IPS-15b (cell line): ENCODE measurements at regions not wholly inside any gene's neighbourhood (a gene's known extent, or its start where the extent isn't known, plus 50 kb on each side); places are given as distances from the start of the nearest gene placed in this dataset.
"Not testable (repeated sequence)": the region's sequence is repeated elsewhere in the genome, so short reads cannot be mapped to it uniquely, and the experiment has no call there.

Source experiments
- H3K27me3 ChIP-seq: one replicate; pipeline ENCODE4 v1.6.1; 2013; ENCODE audit warnings: low read length; ENCODE audit not compliant: control insufficient read depth, insufficient read depth
- H3K36me3 ChIP-seq: one replicate; pipeline ENCODE4 v1.6.1; 2013; ENCODE audit warnings: low read length; ENCODE audit not compliant: control insufficient read depth, insufficient read depth
- H3K4me1 ChIP-seq: one replicate; pipeline ENCODE4 v1.6.1; 2013; ENCODE audit warnings: mild to moderate bottlenecking, low read length; ENCODE audit not compliant: control insufficient read depth, insufficient read depth
- H3K4me3 ChIP-seq: one replicate; pipeline ENCODE4 v1.5.1; 2013; ENCODE audit warnings: low read depth, low read length
- H3K9ac ChIP-seq: one replicate; pipeline ENCODE4 v1.6.1; 2013; ENCODE audit warnings: low read depth, mild to moderate bottlenecking, low read length
- H3K9me3 ChIP-seq: one replicate; pipeline ENCODE4 v1.6.1; 2013; ENCODE audit warnings: mild to moderate bottlenecking, low read length; ENCODE audit not compliant: control insufficient read depth, insufficient read depth

GRCh38 chr14:49092345-49092744, 493.8 kb downstream of the RPS29 start:
- Histone ChIP-seq H3K4me1 (no peaks in the 10 kb centered on the region), H3K36me3 (no peaks in the 10 kb centered on the region), H3K9ac (no peak overlapping the region), H3K9me3 (no peaks in the 10 kb centered on the region), H3K27me3 (no peaks in the 10 kb centered on the region), H3K4me3 (no peak overlapping the region)

DNA sequence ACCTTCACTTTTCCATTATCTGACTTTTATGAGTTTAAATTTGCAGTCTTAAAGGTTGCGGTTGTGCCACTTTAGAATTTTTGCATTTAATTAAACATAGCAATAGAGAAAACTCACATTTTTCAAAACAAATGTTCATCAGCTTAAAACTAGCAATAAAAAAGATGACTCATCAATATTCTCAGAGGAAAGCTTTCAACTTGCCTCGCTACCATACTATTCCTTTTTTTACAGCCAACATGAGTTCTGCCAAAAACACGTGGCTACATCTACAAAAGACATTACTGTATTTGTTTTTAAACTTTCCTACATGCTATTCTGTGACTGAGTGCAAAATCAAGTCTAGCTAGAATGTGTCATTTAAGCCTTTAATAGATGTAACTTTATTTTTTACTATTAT, 497.1 kb downstream of the RPS29 start:
- Histone ChIP-seq H3K36me3 (no peaks in the 10 kb centered on the region), H3K4me1 (no peaks in the 10 kb centered on the region), H3K27me3 (no peaks in the 10 kb centered on the region), H3K9ac (no peak overlapping the region), H3K4me3 (no peak overlapping the region), H3K9me3 (no peaks in the 10 kb centered on the region)

- not testable (repeated sequence) for H3K9me3 ChIP-seq, H3K27me3 ChIP-seq, H3K4me3 ChIP-seq, H3K4me1 ChIP-seq, H3K9ac ChIP-seq, H3K36me3 ChIP-seq
Measured at GRCh38 chr14:49073292-49073691, 512.9 kb downstream of the RPS29 start.

- Histone ChIP-seq H3K4me1 (no peaks in the 10 kb centered on the region), H3K4me3 (no peak overlapping the region), H3K9ac (no peak overlapping the region), H3K27me3 (no peaks in the 10 kb centered on the region), H3K9me3 (no peaks in the 10 kb centered on the region), H3K36me3 (no peaks in the 10 kb centered on the region)
Measured at GRCh38 chr14:49058511-49058910, 527.7 kb downstream of the RPS29 start.

DNA sequence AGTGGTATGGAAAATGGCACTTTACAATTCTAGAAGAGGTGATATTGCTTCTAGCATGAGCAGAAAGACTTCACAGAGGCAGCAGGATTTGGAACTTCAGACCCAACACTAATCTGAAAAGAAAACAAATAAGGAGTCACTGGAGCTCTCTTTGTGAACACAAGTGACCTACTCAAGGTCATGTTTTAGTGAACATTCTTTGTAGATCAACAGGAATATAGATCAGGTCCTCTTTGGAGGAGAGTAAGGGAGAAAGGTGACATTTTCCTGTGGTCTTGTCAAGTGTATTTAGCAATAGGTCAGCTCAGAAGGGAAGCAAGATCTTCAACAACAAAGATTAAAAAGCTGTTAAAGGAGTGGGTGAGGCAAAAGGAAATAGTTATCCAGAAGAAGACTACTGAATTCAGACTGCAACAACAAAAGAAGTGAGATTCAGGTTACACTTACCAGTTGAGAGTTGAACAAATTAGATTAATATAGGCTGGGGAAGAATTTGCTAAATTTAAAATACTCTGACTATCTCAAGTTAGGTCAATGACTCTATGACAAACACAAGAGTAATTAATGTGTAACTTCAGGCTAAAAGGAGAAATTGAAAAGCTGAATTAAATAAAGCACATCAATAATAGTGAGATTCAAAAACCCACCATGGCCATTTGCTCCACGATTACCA, 528.2 kb downstream of the RPS29 start:
- no peaks in the 10 kb centered on the region for H3K4me1 ChIP-seq
- H3K4me3 ChIP-seq = no peak overlapping the region
- no peaks in the 10 kb centered on the region for H3K27me3 ChIP-seq
- H3K36me3 ChIP-seq = no peaks in the 10 kb centered on the region
- no peak overlapping the region for H3K9ac ChIP-seq
- no peaks in the 10 kb centered on the region for H3K9me3 ChIP-seq

DNA sequence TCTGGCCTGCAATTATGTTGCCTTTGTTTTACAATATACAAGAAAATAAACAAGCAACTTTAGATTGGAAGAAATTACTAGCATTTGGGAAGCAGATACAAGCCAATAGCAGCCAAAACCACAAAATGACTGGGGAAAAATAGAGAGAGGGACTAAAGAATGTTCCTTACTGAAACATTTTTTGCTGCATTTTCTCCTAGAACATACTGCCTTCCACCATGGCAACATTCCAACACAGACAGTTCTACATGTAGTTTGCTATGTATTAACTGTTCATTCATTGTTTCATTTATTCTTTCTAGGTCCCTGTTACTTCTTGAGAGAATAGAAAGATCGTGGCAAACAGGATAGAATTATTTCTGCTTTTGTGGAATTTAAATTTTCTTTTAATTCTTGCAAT, 530.2 kb downstream of the RPS29 start:
- H3K4me1 ChIP-seq = no peaks in the 10 kb centered on the region
- no peak overlapping the region for H3K4me3 ChIP-seq
- H3K27me3 ChIP-seq = no peaks in the 10 kb centered on the region
- H3K9ac ChIP-seq = no peak overlapping the region
- H3K9me3 ChIP-seq = no peaks in the 10 kb centered on the region
- no peaks in the 10 kb centered on the region for H3K36me3 ChIP-seq

DNA sequence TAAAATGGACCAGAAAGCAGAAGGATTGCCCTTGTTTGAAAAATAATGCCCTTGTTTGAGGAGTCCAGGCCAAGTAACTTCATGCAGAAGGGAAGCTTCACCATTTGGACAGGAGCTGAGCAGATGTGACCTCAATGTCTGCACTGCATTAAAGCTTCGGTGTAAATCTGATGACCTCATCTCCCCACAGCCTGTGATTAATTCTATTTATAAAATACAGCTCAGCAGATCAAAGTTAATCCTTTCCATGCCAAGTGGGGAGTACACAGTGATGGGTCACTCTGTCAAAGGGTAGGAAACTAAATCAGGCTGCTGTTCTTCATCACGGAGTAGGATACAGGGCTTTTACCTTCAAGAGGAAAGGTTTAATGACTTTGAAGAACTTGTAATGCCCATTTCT, 533.7 kb downstream of the RPS29 start:
- H3K9ac ChIP-seq = no peak overlapping the region
- no peaks in the 10 kb centered on the region for H3K9me3 ChIP-seq
- H3K4me3 ChIP-seq = no peak overlapping the region
- H3K27me3 ChIP-seq = no peaks in the 10 kb centered on the region
- H3K36me3 ChIP-seq = no peaks in the 10 kb centered on the region
- H3K4me1 ChIP-seq = no peaks in the 10 kb centered on the region

GRCh38 chr14:49051328-49052060, 534.7 kb downstream of the RPS29 start:
- H3K4me1 ChIP-seq = no peaks in the 10 kb centered on the region

DNA sequence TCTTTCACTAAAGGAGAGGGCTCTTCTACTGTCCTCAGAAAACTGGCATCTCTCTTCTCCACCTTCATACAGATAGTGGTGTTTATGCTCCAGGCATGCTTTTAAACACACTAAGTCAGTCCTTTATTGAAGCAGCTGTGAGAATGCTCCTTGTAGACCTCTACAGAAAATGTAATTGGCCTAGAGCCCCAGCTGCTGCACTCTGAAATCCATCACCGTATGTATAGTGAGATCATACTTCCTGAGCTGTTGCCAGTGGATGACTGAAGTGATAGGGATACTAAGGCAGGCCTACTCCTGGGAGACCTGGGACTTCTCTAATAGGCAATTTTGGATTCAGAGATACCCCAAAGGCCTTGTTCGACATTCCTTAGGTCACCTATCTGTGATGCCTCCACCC, 535.4 kb downstream of the RPS29 start:
- Histone ChIP-seq H3K36me3 (no peaks in the 10 kb centered on the region), H3K4me1 (no peaks in the 10 kb centered on the region), H3K27me3 (no peaks in the 10 kb centered on the region), H3K9ac (no peak overlapping the region), H3K4me3 (no peak overlapping the region), H3K9me3 (no peaks in the 10 kb centered on the region)

More at GRCh38 chr14:49051328-49052060, 534.7 kb downstream of the RPS29 start:
- H3K9ac ChIP-seq = no peak overlapping the region
- no peak overlapping the region for H3K4me3 ChIP-seq
- H3K36me3 ChIP-seq = no peaks in the 10 kb centered on the region
- no peaks in the 10 kb centered on the region for H3K9me3 ChIP-seq
- H3K27me3 ChIP-seq = no peaks in the 10 kb centered on the region

DNA sequence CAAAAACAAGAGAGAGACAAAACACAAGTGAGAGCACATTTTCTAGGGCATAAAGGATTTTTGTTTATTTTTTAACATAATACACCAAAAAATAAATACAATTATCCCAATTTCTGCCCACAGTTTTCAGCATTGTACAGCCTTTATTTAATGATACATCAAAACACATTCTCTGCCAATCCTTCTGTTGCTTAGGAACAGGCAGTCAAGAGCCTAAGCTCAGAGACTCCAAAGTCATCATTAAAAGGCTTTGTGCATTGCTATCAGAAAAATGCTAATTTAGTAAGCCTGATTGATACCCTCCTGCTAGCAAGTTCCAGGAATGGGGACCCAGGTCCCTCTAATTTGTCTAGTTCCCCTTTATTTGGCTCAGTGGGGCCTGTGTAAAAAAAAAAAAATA, 536.5 kb downstream of the RPS29 start:
- Histone ChIP-seq H3K9me3 (no peaks in the 10 kb centered on the region), H3K4me3 (no peak overlapping the region), H3K4me1 (no peaks in the 10 kb centered on the region), H3K27me3 (no peaks in the 10 kb centered on the region), H3K36me3 (no peaks in the 10 kb centered on the region), H3K9ac (no peak overlapping the region)

GRCh38 chr14:49044981-49045380, 541.2 kb downstream of the RPS29 start:
- no peaks in the 10 kb centered on the region for H3K9me3 ChIP-seq
- no peaks in the 10 kb centered on the region for H3K27me3 ChIP-seq
- H3K4me3 ChIP-seq = no peak overlapping the region
- no peak overlapping the region for H3K9ac ChIP-seq
- no peaks in the 10 kb centered on the region for H3K36me3 ChIP-seq
- no peaks in the 10 kb centered on the region for H3K4me1 ChIP-seq

DNA sequence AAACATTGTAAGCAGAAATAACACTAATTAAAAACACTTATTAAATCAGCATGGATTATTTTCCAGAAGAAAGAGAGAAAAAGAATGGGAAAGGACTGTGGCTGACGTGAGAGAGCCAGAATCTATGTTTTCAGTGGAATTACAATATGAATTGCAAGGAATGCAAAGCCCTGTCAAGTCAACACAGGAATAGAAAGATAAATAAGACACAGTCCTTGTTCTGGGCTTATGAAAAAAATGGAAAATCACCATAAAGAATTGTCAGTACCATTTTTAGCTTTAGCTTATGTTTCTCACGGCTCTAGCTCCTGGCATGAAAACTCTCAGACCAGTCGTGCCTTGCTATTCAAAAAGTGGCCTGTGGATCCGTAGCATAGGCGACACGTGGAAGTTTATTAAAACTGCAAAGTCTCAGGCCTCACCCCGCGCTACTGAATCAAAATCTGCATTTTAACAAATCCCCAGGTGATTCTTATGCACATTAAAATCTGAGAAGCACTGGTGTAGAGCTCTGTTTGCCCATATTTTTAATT, 549.1 kb downstream of the RPS29 start:
- Histone ChIP-seq H3K27me3 (no peaks in the 10 kb centered on the region), H3K4me3 (no peak overlapping the region), H3K9ac (no peak overlapping the region), H3K36me3 (no peaks in the 10 kb centered on the region), H3K4me1 (no peaks in the 10 kb centered on the region), H3K9me3 (no peaks in the 10 kb centered on the region)
